Activated CD4-positive, alpha-beta T cell treated with anti-CD3 and anti-CD28 coated beads, Interleukin-2, amount 10 ng/mL, durations not matched to agents 24 days and 14 days (primary cell): ENCODE measurements at regions not wholly inside any gene's neighbourhood (a gene's known extent, or its start where the extent isn't known, plus 50 kb on each side); places are given as distances from the start of the nearest gene placed in this dataset.
"Not testable (repeated sequence)": the region's sequence is repeated elsewhere in the genome, so short reads cannot be mapped to it uniquely, and the experiment has no call there.

ENCODE experiments used
- DNase-seq: peaks from one replicate; pipeline ENCODE4 v3.0.0; 2022
- H3K27ac Mint-ChIP-seq: one replicate; pipeline ENCODE4 v1.8.0; 2022; ENCODE audit warnings: mild to moderate bottlenecking, mixed read lengths
- H3K27me3 Mint-ChIP-seq: one replicate; pipeline ENCODE4 v1.8.0; 2022; ENCODE audit warnings: mixed read lengths
- H3K36me3 Mint-ChIP-seq: one replicate; pipeline ENCODE4 v1.8.0; 2022; ENCODE audit warnings: low read depth, mild to moderate bottlenecking, mixed read lengths
- H3K4me1 Mint-ChIP-seq: one replicate; pipeline ENCODE4 v1.8.0; 2021; ENCODE audit warnings: mixed read lengths
- H3K4me3 Mint-ChIP-seq: one replicate; pipeline ENCODE4 v1.8.0; 2022; ENCODE audit warnings: mild to moderate bottlenecking, moderate library complexity, mixed read lengths
- H3K9me3 Mint-ChIP-seq: one replicate; pipeline ENCODE4 v1.8.0; 2021; ENCODE audit warnings: mixed read lengths
- intact Hi-C: fragments of 100-400 bp; cut with micrococcal nuclease; formaldehyde crosslinking; loops from one replicate; pipeline ENCODE4 v1.15.1; 2023

DNA sequence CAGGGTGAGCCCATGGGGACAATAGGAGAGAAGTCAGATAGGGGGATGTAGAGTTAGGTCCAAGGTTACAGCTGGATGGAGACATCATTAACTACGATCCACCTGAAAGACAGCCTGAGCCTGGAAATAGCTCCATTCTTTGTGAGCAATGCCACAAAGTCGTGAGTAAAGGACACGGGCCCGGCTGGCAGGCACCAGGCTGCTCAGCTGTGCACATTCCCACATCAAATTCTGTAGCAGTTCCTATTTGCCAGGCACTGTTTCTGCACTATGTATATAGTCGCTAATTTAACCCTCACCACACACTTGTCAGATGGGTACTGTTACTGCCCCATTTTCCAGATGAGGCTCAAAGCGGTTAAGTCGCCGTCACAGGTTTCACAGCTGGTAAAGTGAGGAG lies 338.0 kb upstream of the KAZN start:
- H3K27ac Mint-ChIP-seq: no peak overlapping the region
- H3K36me3 Mint-ChIP-seq: no peaks in the 10 kb centered on the region
- H3K9me3 Mint-ChIP-seq: no peaks in the 10 kb centered on the region
- intact Hi-C loops: no loop called here
- H3K4me3 Mint-ChIP-seq: no peak overlapping the region
- H3K27me3 Mint-ChIP-seq: peaks cover 2% of the 10 kb centered on the region
- DNase-seq: no peak
- no peaks in the 10 kb centered on the region for H3K4me1 Mint-ChIP-seq

DNA sequence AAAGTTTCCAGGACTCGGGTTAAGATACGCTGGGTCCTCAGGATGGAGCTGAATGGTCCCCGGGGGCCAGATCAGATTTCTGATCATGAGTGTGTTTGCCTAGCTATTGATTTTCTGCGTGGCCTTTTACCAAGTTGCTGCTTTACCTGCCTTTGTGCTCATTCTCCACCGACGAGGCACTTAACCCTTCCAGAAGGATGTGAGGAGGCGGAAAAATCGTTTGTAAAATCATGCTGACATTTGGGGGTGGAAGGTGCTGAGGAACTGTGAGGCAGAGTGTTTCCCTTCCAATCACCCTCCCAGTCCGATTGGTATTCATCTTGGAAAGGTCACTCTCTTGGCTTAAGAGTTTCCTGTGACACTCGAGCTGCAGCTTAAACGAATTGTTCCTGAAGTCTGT lies 337.1 kb upstream of the KAZN start:
- no peaks in the 10 kb centered on the region for H3K36me3 Mint-ChIP-seq
- H3K4me1 Mint-ChIP-seq: no peaks in the 10 kb centered on the region
- no peak for DNase-seq
- no peaks in the 10 kb centered on the region for H3K9me3 Mint-ChIP-seq
- H3K27me3 Mint-ChIP-seq: peaks cover 2% of the 10 kb centered on the region
- no peak overlapping the region for H3K4me3 Mint-ChIP-seq
- intact Hi-C loops: no loop called here
- H3K27ac Mint-ChIP-seq: no peak overlapping the region

DNA sequence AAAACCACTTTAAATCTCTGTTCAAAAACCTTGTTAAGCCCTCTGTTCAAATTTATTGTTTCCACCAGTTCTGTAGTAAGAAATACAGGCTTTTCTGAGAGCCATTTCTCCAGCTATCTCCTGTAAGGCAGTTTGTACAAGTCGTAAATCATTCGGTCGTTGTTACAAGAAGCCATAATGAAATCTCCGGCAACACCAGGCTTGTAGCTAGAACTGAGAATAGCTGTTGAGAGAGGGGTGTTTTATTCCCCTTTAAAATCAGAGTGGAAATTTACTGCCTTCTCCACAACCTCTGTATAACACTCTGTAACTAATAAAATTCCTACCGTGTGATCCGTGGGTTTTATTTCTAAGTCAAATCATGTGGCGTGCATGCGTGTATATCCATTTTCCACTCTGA lies 335.8 kb upstream of the KAZN start:
- H3K27ac Mint-ChIP-seq: no peak overlapping the region
- DNase-seq: no peak
- H3K27me3 Mint-ChIP-seq: peaks cover 2% of the 10 kb centered on the region
- no peaks in the 10 kb centered on the region for H3K4me1 Mint-ChIP-seq
- intact Hi-C loops: no loop called here
- H3K9me3 Mint-ChIP-seq: no peaks in the 10 kb centered on the region
- H3K36me3 Mint-ChIP-seq: no peaks in the 10 kb centered on the region
- H3K4me3 Mint-ChIP-seq: no peak overlapping the region

DNA sequence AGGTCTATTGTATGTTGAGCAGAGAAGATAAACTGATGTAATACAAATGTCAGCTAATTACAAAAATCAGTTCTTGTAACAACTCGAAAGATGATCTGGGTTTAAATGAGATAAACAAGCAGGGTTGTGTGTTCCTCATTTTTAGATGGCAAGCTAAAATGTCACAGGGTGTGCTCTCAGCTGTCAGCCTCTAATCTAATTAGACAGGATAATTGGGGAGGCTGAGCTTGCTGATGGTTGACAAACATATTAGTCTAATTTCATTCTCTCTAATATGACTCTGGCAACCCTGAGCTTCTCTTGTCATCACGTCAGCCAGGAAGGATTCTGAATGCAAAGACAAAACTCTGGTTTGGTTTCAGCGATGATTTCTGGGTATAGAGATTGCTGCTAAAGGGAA lies 335.3 kb upstream of the KAZN start:
- no peaks in the 10 kb centered on the region for H3K36me3 Mint-ChIP-seq

DNA sequence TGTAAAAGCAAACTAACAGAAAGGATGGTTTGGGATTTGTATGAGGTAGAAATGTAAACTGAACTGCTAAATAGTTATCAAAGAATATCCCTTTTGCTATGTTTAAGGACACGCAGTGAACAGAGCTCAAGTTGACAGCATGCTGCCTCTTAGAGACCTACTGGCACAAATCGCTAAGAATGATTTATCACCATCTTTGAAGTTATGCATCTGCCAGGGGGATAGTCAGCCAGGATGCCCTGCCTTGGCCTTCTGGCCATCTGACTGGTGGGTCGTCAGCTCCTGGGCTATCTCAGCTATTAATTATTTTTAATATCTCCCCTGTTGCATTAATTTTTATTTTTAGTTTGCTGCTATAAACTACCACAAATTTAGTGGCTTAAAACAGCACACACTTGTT lies 334.8 kb upstream of the KAZN start:
- H3K4me1 Mint-ChIP-seq: no peaks in the 10 kb centered on the region
- intact Hi-C loops: no loop called here
- H3K27me3 Mint-ChIP-seq: peaks cover 2% of the 10 kb centered on the region
- H3K4me3 Mint-ChIP-seq: no peak overlapping the region
- H3K27ac Mint-ChIP-seq: no peak overlapping the region
- no peaks in the 10 kb centered on the region for H3K9me3 Mint-ChIP-seq
- no peaks in the 10 kb centered on the region for H3K36me3 Mint-ChIP-seq
- DNase-seq: no peak

More for the DNA sequence above, 335.3 kb upstream of the KAZN start:
- no peaks in the 10 kb centered on the region for H3K9me3 Mint-ChIP-seq
- no peaks in the 10 kb centered on the region for H3K4me1 Mint-ChIP-seq
- intact Hi-C loops: no loop called here
- DNase-seq: no peak
- no peak overlapping the region for H3K4me3 Mint-ChIP-seq
- H3K27me3 Mint-ChIP-seq: peaks cover 2% of the 10 kb centered on the region
- no peak overlapping the region for H3K27ac Mint-ChIP-seq

DNA sequence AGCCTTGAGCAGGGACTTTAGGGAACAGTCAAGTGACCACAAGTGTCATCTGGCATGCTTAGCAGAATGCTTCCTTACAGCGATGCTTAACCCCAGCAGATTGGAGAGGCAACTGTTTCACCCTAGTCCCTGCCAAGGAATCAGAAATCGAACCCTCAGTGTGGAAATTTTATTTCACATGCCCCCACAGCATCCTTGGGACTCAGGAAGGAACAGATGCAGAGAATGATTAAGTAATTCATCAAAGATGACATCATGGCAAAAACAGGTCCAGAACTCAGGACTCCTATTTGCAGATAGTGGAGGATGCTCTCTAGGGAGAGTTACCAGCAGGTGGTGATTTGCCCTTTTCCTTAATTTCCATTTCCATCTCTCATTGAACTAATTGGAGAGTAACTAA lies 333.0 kb upstream of the KAZN start:
- no peaks in the 10 kb centered on the region for H3K36me3 Mint-ChIP-seq
- no peak overlapping the region for H3K4me3 Mint-ChIP-seq
- H3K27ac Mint-ChIP-seq: no peak overlapping the region
- no peaks in the 10 kb centered on the region for H3K4me1 Mint-ChIP-seq
- peaks cover 2% of the 10 kb centered on the region for H3K27me3 Mint-ChIP-seq
- DNase-seq: no peak
- H3K9me3 Mint-ChIP-seq: no peaks in the 10 kb centered on the region
- intact Hi-C loops: no loop called here

DNA sequence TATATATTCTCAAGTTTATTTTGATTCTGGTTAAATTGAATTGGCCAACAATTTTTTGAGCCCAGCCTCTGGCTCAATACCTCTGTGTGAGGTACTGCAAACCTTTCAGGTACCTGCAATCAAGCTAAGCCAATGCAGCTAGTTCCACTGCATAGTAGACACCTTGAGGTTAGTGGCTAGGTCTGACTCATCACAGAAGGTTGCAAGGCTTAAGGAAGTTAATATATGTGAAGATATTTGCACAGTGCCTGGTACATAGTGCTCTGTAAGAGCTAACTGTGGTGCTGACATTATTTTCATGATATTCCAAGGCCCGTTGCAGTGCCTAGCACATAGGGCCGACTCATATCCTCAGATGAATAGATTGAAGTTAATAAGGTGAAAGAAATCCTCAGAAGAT lies 330.5 kb upstream of the KAZN start:
- Mint-ChIP-seq H3K4me1 (no peaks in the 10 kb centered on the region), H3K36me3 (no peaks in the 10 kb centered on the region), H3K9me3 (no peaks in the 10 kb centered on the region), H3K27ac (no peak overlapping the region), H3K27me3 (peaks cover 2% of the 10 kb centered on the region), H3K4me3 (no peak overlapping the region)
- intact Hi-C loops: no loop called here
- no peak for DNase-seq

DNA sequence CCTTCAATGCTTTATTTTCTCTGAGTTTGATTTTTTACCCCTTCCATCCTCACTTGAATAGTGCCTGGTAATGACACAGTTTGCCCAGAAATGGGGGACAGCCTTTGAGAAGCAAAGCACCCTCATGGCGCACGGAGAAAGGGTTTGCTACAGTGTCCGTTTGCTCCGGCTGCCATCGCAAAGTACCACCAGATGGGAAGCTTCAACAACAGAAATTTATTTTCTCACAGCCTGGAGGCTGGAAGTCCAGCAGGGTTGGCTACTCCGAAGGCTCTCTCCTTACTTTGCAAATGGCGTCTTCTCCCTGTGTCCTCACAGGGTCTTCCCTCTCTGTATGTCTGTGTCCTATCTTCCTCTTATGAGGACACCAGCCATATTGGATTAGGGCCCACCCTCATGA lies 327.7 kb upstream of the KAZN start:
- no peaks in the 10 kb centered on the region for H3K9me3 Mint-ChIP-seq
- DNase-seq: no peak
- H3K4me1 Mint-ChIP-seq: no peaks in the 10 kb centered on the region
- H3K27ac Mint-ChIP-seq: no peak overlapping the region
- H3K4me3 Mint-ChIP-seq: no peak overlapping the region
- no peaks in the 10 kb centered on the region for H3K36me3 Mint-ChIP-seq
- H3K27me3 Mint-ChIP-seq: no peaks in the 10 kb centered on the region
- intact Hi-C loops: no loop called here

DNA sequence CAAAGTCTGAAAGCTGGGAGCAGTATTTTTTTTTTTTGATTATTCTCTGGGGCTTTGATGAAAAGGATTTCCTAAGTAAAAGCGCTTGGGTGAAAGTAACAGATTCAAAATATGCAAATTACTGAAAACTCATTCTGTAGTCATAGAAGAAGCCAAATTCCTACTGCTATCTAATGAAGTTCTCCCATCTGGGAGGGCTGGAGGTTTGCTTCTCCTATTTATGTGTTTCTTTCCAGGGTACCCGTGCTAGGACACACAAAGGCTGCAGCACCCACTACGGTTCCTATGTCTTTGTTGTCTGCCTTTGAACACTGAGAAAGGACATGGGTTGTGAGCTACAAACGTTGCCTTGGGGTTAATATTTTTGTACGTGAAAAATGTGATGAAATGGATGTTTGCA lies 324.7 kb upstream of the KAZN start:
- Mint-ChIP-seq H3K27me3 (no peaks in the 10 kb centered on the region), H3K4me1 (no peaks in the 10 kb centered on the region), H3K36me3 (no peaks in the 10 kb centered on the region), H3K4me3 (no peak overlapping the region), H3K9me3 (no peaks in the 10 kb centered on the region), H3K27ac (no peak overlapping the region)
- intact Hi-C loops: no loop called here
- DNase-seq: no peak

DNA sequence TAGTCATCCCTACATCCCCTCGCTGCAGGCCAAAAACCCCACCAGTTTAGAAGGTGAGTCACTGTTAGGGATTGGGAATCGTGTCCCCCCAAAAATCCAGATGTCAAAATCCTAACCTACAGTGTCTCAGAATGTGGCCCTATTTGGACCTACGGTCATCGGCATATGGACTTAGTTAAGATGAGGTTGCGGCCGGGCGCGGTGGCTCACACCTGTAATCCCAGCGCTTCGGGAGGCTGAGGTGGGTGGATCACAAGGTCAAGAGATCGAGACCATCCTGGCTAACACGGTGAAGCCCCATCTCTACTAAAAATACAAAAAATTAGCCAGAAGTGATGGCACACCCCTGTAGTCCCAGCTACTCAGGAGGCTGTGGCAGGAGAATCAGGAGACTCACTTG lies 318.6 kb upstream of the KAZN start:
- H3K27ac Mint-ChIP-seq, intact Hi-C loops, DNase-seq, H3K36me3 Mint-ChIP-seq, H3K4me1 Mint-ChIP-seq, H3K9me3 Mint-ChIP-seq, H3K4me3 Mint-ChIP-seq, H3K27me3 Mint-ChIP-seq: not testable (repeated sequence)

DNA sequence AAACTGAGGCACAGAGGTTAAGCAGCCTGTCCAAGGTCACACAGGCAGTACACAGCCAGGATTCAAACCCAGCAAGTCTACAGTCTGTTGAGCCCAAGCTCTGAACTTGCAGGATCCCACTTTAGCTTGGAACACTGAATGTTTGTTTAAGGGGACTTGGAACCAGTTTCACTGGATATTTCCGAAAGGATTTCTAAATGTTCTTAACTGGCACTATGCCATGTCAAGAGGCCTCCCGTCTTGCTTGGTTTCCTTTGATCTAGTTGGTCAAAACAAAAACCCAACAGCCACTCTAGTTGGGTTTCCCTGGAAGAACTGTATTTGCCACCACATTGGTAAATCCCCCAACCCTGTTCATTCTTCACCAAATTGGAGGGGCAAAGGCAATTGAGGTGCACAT lies 317.6 kb upstream of the KAZN start:
- Mint-ChIP-seq H3K27me3 (no peaks in the 10 kb centered on the region), H3K27ac (no peak overlapping the region), H3K36me3 (no peaks in the 10 kb centered on the region), H3K4me3 (no peak overlapping the region), H3K4me1 (no peaks in the 10 kb centered on the region), H3K9me3 (no peaks in the 10 kb centered on the region)
- intact Hi-C loops: no loop called here
- no peak for DNase-seq

DNA sequence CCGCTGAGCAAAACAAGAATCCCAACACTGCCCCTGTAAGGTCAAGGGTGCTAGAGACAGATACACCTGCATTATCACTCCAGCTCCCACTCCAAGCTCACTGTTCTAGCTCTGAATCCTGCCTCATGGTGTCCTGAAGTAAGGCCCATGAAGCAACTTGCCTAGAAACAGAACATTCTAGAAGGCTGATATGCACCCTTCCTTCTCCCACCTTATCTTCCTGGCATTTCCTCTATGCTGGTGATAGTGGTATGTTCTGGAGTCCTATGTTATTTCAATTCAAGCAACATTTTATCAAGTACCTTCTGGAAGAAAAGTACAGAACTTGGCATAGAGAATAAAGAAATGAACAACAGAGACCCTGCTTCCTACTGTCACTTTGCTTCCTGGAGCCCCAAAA lies 317.1 kb upstream of the KAZN start:
- Mint-ChIP-seq H3K4me1 (no peaks in the 10 kb centered on the region), H3K27ac (no peak overlapping the region), H3K36me3 (no peaks in the 10 kb centered on the region), H3K27me3 (no peaks in the 10 kb centered on the region), H3K9me3 (no peaks in the 10 kb centered on the region), H3K4me3 (no peak overlapping the region)
- intact Hi-C loops: no loop called here
- no peak for DNase-seq

DNA sequence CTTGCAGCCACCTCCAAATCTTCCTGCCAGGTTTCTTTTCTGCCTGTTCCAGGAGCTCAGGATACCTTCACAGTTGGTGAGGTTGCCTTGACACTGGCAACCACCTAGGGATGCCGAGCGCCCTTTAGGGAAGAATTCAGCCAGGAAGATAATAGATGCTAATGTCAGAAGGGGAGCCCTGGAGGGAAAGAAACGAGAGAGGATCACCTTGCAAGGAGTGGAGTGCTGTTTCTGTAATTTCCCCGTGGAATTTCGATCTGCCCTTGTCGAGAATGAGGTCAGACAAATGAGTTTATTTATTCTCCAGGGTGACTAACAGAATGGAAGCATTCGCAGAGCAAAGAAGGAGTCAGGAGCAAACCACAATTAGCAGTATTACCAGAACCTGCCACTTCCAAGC lies 315.8 kb upstream of the KAZN start:
- H3K36me3 Mint-ChIP-seq: no peaks in the 10 kb centered on the region
- no peak overlapping the region for H3K4me3 Mint-ChIP-seq

DNA sequence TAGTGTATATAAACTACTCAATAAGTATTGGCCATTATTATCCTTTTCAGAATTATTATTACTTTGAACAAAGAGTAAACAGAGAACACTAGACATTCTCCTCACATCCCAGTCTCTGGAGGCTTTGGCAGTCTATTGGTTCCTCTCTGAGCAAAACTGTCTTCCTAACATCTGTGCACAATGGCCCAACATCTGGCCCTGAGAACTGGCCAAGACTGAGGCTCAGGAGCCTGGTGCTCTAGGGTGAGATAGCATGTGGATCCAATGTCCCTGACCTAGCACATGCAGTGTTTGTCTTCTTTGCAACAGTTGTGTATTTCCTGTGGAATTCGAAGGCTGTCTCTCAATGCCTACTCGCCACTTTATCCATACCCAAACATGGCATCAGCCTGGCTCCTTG lies 313.2 kb upstream of the KAZN start:
- Mint-ChIP-seq H3K36me3 (no peaks in the 10 kb centered on the region), H3K9me3 (no peaks in the 10 kb centered on the region), H3K27ac (no peak overlapping the region), H3K4me1 (no peaks in the 10 kb centered on the region), H3K27me3 (peaks cover 8% of the 10 kb centered on the region), H3K4me3 (no peak overlapping the region)
- no peak for DNase-seq
- intact Hi-C loops: no loop called here

More for the DNA sequence above, 315.8 kb upstream of the KAZN start:
- intact Hi-C loops: no loop called here
- no peak for DNase-seq
- Mint-ChIP-seq H3K27me3 (peaks cover 2% of the 10 kb centered on the region), H3K4me1 (no peaks in the 10 kb centered on the region), H3K27ac (no peak overlapping the region), H3K9me3 (no peaks in the 10 kb centered on the region)

DNA sequence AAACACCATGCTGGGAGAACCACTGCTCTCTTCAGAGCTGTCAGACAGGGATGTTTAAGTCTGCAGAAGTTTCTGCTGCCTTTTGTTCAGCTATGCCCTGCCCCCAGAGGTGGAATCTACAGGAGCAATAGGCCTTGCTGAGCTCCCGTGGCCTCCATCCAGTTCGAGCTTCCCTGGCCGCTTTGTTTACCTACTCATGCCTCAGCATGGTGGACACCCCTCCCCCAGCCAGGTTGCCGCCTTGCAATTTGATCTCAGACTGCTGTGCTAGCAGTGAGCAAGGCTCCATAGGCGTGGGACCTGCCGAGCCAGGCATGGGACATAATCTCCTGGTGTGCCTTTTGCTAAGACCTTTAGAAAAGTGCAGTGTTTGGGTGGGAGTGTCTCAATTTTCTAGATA lies 307.3 kb upstream of the KAZN start:
- H3K36me3 Mint-ChIP-seq, H3K9me3 Mint-ChIP-seq, DNase-seq, H3K4me3 Mint-ChIP-seq, intact Hi-C loops, H3K27ac Mint-ChIP-seq, H3K4me1 Mint-ChIP-seq, H3K27me3 Mint-ChIP-seq: not testable (repeated sequence)

DNA sequence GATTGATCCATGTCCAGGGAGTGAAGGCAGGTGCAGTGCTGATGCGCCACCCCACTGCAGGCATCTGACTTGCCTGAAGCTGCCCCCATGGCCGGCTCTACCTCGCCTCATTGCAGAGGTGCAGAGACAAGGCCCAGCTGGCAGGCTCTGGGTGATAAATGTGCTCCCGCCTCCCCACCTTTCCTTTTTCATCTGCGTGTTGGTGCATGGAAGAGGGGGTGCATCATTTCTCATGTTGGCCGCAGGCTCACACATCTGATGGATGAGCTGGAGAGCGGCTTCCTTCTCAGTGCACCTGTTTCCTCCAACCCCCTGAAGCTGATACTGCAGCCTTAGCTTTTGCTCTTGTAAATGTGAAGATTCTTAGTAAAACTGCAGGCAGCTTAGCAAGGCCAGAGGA lies 306.0 kb upstream of the KAZN start:
- H3K27me3 Mint-ChIP-seq: peaks cover 6% of the 10 kb centered on the region
- no peaks in the 10 kb centered on the region for H3K36me3 Mint-ChIP-seq
- intact Hi-C loops: no loop called here
- no peak for DNase-seq
- H3K4me1 Mint-ChIP-seq: no peaks in the 10 kb centered on the region
- no peak overlapping the region for H3K4me3 Mint-ChIP-seq
- no peak overlapping the region for H3K27ac Mint-ChIP-seq
- H3K9me3 Mint-ChIP-seq: no peaks in the 10 kb centered on the region
